CD4-positive, alpha-beta T cell treated with Interleukin-17A for 1 hour (primary cell): ENCODE measurements at regions not wholly inside any gene's neighbourhood (a gene's known extent, or its start where the extent isn't known, plus 50 kb on each side); places are given as distances from the start of the nearest gene placed in this dataset.

Experiments used
- DNase-seq: peaks from one replicate; pipeline ENCODE4 v3.0.0-alpha.2; 2020

GRCh38 chr3:80275120-80275519, 507.3 kb upstream of the ROBO1 start:
- DNase-seq = no peak

GRCh38 chr3:80263260-80263659, 495.5 kb upstream of the ROBO1 start:
- DNase-seq = no peak

GRCh38 chr3:80261082-80261481, 493.3 kb upstream of the ROBO1 start:
- no peak for DNase-seq

- no peak for DNase-seq
These were observed 491.9 kb upstream of the ROBO1 start for GRCh38 chr3:80259736-80260135.

GRCh38 chr3:80252113-80252512, 484.3 kb upstream of the ROBO1 start:
- no peak for DNase-seq

- no peak for DNase-seq
These were observed 480.0 kb upstream of the ROBO1 start for GRCh38 chr3:80247766-80248165.

GRCh38 chr3:80244390-80244789, 476.6 kb upstream of the ROBO1 start:
- no peak for DNase-seq

- no peak for DNase-seq
These were observed 474.0 kb upstream of the ROBO1 start for GRCh38 chr3:80241791-80242190.

GRCh38 chr3:80239301-80239700, 471.5 kb upstream of the ROBO1 start:
- no peak for DNase-seq

GRCh38 chr3:80238606-80239005, 470.8 kb upstream of the ROBO1 start:
- no peak for DNase-seq

- no peak for DNase-seq
These were observed 470.4 kb upstream of the ROBO1 start for GRCh38 chr3:80238152-80238551.

GRCh38 chr3:80234706-80235105, 466.9 kb upstream of the ROBO1 start:
- DNase-seq = no peak

GRCh38 chr3:80233576-80233975, 465.8 kb upstream of the ROBO1 start:
- DNase-seq = no peak

GRCh38 chr3:80232760-80233159, 465.0 kb upstream of the ROBO1 start:
- no peak for DNase-seq

- DNase-seq = no peak
These were observed 463.2 kb upstream of the ROBO1 start for GRCh38 chr3:80230962-80231361.

- no peak for DNase-seq
These were observed 459.4 kb upstream of the ROBO1 start for GRCh38 chr3:80227216-80227615.

- DNase-seq = no peak
These were observed 447.4 kb upstream of the ROBO1 start for GRCh38 chr3:80215191-80215590.

- no peak for DNase-seq
These were observed 445.3 kb upstream of the ROBO1 start for GRCh38 chr3:80213086-80213485.

- no peak for DNase-seq
These were observed 425.1 kb upstream of the ROBO1 start for GRCh38 chr3:80192936-80193335.

- no peak for DNase-seq
These were observed 422.3 kb upstream of the ROBO1 start for GRCh38 chr3:80190051-80190450.

- no peak for DNase-seq
These were observed 420.2 kb upstream of the ROBO1 start for GRCh38 chr3:80187981-80188380.

- no peak for DNase-seq
These were observed 392.2 kb upstream of the ROBO1 start for GRCh38 chr3:80159990-80160506.

- no peak for DNase-seq
These were observed 390.5 kb upstream of the ROBO1 start for GRCh38 chr3:80158332-80158731.

- DNase-seq = no peak
These were observed 389.7 kb upstream of the ROBO1 start for GRCh38 chr3:80157546-80157945.

GRCh38 chr3:80152692-80153091, 384.9 kb upstream of the ROBO1 start:
- no peak for DNase-seq

- no peak for DNase-seq
These were observed 374.9 kb upstream of the ROBO1 start for GRCh38 chr3:80142714-80143113.
